ENCODE measurements at regions not wholly inside any gene's neighbourhood (a gene's known extent, or its start where the extent isn't known, plus 50 kb on each side); places are given as distances from the start of the nearest gene placed in this dataset.

DNA sequence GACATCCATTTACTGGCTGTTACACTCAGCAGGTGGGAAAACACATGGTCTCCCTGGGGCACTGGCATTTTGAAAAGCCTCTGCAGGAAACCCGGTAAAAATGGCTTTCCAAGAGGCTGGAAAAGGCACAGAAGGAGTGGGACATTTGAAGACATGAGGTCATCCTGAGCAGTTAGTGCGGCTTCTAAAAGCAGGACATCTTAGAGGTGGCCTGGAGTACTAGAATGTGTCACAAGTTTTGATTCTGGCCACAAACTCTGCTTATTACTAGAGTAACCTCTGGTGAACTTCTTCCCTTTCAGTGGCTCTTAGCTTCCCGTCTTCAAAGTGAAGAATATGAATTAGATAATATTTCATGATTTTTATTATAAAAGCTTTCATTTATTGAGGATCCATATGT lies 423.0 kb upstream of the BRINP1 start:
- TF ChIP-seq, protein P1, sequence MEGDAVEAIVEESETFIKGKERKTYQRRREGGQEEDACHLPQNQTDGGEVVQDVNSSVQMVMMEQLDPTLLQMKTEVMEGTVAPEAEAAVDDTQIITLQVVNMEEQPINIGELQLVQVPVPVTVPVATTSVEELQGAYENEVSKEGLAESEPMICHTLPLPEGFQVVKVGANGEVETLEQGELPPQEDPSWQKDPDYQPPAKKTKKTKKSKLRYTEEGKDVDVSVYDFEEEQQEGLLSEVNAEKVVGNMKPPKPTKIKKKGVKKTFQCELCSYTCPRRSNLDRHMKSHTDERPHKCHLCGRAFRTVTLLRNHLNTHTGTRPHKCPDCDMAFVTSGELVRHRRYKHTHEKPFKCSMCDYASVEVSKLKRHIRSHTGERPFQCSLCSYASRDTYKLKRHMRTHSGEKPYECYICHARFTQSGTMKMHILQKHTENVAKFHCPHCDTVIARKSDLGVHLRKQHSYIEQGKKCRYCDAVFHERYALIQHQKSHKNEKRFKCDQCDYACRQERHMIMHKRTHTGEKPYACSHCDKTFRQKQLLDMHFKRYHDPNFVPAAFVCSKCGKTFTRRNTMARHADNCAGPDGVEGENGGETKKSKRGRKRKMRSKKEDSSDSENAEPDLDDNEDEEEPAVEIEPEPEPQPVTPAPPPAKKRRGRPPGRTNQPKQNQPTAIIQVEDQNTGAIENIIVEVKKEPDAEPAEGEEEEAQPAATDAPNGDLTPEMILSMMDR (IDR thresholded peaks at IDR 0.05; ENCODE audit: low read length), result no peak
- no peak for TF ChIP-seq EZH2 (IDR thresholded peaks at IDR 0.05; ENCODE audit: borderline replicate concordance, low read length)

Measured in OCI-LY1 (cell line).